ENCODE measurements at regions not wholly inside any gene's neighbourhood (a gene's known extent, or its start where the extent isn't known, plus 50 kb on each side); places are given as distances from the start of the nearest gene placed in this dataset.

DNA sequence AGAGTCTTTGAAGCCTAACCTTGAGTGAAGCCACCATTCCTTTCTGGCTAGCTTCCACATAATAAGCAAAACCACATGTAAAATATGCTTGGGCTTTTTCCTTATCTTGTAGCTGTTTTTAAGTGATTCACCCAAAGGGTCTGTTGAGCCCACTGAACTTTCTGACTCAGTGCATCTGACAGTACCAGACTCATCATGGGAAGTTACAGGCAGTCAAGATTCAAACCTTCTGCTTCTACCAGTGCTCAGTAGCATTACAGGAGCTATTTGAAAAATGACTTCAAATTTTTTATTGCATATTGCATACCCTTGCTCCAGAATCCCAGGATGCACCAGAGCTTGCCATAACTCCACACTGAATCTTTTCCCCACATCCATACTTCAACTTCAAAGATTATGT, 87.5 kb upstream of the PTPRD start:
- TF ChIP-seq CTCF (IDR thresholded peaks at IDR 0.05), result no peak
- no peak for TF ChIP-seq ZFX (IDR thresholded peaks at IDR 0.05; ENCODE audit: borderline replicate concordance)

All from 22Rv1 (cell line).